HG03521 (cell line): ENCODE measurements at regions not wholly inside any gene's neighbourhood (a gene's known extent, or its start where the extent isn't known, plus 50 kb on each side); places are given as distances from the start of the nearest gene placed in this dataset.
"Not testable (repeated sequence)": the region's sequence is repeated elsewhere in the genome, so short reads cannot be mapped to it uniquely, and the experiment has no call there.

Source experiments
- ATAC-seq: cut with Tn5 transposase; IDR thresholded peaks from one replicate; pipeline ENCODE4 v1.9.1; 2021; ENCODE audit warnings: mild to moderate bottlenecking, moderate library complexity; ENCODE audit not compliant: unreplicated experiment

GRCh38 chr5:60489377-60489776 is 210.6 kb downstream of the DEPDC1B start:
- ATAC-seq: no peak

DNA sequence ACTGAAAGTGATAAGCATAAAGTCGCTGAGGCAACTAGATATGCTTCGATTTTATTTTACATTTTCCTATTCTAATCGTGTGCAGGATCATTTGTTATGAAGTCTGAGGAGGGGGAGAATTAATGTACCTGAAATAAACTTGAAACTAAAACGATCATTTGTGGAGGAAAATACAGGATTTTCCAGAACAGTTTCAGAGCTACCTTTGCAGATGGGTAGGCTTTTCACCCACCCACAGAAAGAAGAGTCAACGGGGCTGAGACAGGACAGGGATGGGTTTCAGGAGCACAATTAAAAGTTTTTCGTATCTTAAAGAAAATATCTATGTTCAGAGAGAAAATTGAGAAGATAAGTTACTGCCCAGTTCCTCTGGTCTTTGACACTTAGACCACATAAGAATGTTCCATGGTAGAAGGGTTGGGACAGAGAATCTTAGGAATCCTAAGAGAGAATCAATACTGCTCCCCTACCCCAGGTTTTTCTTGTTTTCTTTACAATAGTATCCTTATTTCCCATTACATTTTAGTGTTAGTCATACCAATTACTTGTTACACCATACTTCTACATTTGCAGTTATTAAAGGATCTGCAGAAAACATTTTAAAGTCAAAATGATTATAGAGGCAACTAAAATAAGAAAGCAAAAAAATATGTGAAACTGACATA is 211.4 kb downstream of the DEPDC1B start:
- no peak for ATAC-seq

DNA sequence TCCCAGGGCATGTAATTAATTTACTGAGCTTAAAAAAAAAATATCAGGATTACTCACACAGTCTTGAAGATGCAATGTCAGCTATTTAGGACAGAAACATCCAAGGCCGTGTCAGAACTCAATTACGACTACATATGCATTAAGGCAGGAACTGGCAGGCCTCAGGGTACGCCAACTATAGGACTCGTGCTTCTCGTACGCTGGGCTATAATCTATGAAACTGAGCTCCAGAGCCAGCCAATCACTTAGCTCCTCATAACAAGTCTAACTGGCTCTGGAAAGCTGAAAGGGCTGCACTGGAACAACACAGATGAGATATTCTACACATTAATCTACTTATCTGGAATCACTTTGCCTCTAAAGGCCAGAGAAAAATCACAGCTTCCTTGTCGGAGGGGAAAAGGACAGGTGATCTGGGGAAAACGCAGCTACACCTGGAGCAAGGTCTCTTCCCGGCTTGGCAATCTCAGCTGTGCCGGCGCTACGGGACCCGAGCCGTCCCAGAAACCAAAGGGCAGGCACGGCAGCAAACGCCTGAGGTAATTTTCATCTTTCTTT is 212.0 kb downstream of the DEPDC1B start:
- ATAC-seq: no peak

GRCh38 chr5:60487476-60487875 is 212.5 kb downstream of the DEPDC1B start:
- no peak for ATAC-seq

DNA sequence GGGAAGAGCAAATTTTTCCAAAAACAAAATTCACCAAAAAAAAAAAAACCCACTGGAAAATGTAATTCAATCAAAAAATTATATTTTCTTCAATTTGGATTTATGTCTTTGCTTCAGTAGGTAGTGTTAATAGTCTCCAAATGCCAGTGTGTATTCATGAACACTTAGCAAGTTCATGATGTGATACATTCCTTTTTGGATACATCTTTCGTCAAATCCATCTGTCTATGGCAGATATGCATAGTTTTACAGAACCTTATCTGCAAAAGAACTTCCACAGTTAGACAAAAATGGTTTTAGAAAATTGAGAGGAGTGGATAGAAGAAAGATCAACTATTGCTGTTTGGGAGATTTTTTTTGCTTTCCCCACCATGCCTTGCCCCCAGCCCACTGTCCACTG is 214.6 kb downstream of the DEPDC1B start:
- ATAC-seq: no peak

DNA sequence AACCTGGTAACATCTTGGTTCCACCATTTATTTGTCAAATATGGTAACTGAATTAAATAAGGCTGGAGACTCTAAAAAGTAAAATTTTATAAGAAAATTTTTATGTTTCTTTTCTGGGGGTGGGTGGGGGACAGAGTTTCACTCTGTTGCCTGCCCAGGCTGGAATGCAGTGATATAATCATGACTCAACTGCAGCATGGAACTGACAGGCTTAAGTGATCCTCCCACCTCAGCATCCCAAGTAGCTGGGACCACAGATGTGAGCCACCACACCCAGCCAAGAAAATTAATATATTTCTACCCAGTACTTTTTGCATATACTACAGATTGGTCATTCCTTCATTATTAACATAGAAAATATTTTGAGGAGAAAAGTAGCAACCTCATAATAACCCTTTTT is 216.9 kb downstream of the DEPDC1B start:
- no peak for ATAC-seq

DNA sequence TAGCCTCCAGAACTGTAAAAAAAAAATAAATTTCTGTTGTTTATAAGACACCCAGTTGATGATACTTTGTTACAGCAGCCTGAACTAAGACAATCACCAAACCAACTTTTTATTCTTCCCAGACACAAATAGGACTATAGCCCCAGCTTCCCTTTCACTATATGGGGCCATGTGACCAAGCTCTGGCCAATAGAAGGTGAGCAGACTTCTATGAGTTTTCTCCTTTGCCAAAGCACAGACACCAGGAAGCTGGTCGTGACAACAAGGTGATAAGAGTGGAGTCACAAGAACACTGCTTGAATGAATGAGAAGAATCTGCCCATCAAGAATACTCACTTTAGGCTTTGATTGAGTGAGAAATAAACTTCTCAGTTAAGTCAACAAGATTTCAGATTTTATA is 217.7 kb downstream of the DEPDC1B start:
- ATAC-seq: no peak

DNA sequence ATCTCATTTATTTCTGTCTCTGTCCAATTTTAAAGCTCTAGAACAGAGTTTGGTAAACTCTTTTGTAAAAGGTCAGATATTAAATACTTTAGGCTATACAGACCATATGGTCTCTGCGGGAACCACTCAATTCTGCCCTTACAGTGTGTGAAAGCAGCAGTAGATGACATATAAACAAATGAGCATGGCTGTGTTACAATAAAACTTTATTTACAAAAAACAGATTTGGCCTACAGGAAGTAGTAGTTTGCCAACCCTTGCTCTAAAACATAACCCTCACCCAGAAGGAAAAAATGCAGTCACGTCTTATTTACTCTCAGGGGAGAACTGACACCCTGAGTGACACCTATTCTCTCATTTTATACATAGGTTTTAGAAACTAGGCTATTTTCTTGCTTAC is 220.4 kb downstream of the DEPDC1B start:
- no peak for ATAC-seq

- no peak for ATAC-seq
These were observed 222.1 kb downstream of the DEPDC1B start for GRCh38 chr5:60477849-60478248.

DNA sequence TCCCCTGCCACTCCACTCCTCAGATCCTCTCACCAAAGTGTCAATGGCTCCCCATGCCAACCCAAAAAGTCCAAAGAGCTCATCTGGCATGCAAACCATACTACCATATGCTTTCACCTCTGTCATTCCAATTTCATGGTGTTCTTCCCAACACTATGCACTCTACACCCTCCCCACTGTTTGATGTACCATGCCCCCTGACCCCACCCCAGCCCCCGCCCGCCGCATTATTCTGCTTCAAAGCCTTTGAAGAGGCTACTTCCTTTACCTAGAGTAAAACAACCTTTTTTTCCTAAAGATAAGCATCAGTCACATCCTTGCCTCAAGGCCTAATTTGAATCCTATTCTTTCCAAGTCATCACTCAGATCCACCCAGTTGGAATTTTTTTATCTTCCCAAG is 226.3 kb downstream of the DEPDC1B start:
- ATAC-seq: no peak

- ATAC-seq: not testable (repeated sequence)
These were observed 226.9 kb downstream of the DEPDC1B start for GRCh38 chr5:60473027-60473426.

DNA sequence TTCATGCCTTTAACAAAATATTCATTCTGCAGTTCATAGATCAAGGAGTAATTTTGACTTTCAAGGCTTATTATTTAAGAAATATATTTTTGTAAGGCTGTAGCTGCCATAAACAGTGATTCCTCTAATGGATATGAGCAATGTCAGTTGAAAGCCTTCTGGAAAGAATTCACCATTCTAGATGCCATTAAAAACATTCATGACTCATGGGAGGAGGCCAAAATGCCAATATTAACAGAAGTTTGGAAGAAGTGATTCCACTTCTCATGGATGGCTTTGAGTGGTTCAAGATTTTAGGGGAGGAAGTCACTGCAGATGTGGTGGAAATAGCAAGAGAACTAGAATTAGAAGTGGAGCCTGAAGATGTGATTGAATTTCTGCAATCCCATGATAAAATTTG is 229.1 kb downstream of the DEPDC1B start:
- ATAC-seq: no peak

- ATAC-seq: no peak
These were observed 230.7 kb downstream of the DEPDC1B start for GRCh38 chr5:60469286-60469685.

DNA sequence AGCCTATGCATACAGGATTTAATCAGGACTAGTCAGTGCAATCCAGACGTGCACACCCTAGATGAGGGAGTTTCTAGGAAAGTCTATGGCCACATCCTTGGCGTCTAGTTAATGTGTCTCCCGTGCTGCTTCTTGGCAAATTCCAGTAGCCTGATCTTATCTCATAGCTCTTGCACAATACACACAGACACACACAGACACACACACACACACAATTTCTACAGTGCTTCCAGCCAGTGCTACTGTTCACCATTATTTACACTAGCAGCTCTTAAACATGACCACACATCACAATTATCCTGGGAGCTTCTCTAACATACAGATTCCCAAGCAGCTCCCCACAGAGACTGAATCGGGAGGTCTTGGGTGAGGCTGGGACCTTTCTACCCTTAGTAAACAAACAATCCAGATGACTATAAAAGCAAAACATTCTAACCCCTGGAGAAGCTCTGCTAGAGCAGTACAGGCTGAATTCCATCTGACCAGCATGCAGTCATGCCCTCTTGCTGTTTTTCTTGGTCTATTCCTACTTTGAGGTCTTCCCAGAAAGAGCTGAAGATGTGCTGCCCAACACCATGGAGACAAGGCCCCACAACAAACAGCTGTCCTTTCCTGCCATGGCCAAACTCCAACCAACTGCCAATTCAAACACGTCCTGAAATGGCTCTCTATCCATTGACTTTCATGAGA is 236.6 kb downstream of the DEPDC1B start:
- ATAC-seq: no peak

DNA sequence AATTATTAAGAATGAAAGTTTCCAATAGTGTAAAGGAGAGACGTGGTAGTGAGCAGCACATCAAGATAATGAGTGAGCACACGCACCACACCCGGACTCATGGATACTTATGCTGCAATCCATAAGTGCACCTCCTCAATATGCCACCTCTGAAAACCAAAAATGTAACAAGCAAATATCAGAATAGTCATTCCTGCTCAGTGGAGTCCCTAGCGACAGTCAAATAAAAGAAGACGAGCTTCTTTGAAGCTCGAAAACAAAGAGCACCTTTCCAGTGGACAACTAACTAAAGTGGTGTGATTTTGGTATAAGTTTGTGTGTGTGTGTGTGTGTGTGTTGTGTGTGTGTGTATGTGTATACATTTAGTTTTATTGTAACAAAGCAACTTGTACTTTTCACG is 241.3 kb downstream of the DEPDC1B start:
- no peak for ATAC-seq

GRCh38 chr5:60457233-60457632 is 242.7 kb downstream of the DEPDC1B start:
- no peak for ATAC-seq

DNA sequence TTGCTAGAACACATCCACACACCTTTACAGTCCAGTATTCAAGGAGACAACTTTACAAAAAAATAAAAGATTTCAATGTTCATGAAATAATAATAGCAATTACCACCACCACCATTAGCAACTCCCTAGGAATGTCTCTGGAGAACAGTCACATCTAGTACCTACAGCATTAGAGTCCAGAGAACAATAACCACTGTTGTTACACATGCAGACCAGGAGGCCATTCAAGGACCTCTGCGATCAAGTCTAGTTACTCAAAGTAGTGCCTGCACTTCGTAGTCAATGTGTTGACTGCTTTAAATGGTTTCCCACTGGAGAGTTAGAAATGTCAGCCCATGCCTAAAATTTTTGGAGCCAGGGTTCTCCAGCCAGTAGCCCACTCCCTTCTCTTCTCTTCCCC is 244.4 kb downstream of the DEPDC1B start:
- ATAC-seq: no peak

DNA sequence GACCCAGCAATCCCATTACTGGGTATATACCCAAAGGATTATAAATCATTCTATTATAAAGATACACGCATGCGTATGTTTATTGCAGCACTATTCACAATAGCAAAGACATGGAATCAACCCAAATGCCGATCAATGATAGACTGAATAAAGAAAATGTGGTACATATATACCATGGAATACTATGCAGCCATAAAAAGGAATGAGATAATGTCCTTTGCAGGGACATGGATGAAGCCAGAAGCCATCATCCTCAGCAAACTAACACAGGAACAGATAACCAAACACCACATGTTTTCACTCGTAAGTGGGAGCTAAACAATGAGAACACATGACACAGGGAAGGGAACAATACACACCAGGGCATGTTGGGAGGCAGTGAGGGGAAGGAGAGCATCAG is 245.7 kb downstream of the DEPDC1B start:
- not testable (repeated sequence) for ATAC-seq

GRCh38 chr5:60453186-60453976 is 246.6 kb downstream of the DEPDC1B start:
- ATAC-seq: no peak

DNA sequence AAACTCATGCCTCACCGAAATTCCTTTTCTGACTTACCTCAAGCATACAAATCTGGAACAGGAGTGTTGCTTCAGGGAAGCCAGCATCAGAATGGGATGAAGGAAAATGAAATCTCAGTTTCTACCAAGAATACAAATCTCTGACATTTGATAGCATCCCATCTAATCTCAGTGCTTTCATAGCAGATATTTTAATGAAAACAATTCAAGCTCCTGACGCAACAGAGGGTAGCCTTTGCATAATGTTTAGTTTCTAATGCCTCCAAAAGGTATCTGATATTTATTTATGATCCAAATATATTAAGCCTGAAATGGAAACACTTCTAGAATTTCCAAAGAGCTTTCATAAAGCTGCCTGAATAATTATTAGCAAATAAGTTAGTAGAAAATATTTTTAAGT is 251.4 kb downstream of the DEPDC1B start:
- ATAC-seq: no peak

DNA sequence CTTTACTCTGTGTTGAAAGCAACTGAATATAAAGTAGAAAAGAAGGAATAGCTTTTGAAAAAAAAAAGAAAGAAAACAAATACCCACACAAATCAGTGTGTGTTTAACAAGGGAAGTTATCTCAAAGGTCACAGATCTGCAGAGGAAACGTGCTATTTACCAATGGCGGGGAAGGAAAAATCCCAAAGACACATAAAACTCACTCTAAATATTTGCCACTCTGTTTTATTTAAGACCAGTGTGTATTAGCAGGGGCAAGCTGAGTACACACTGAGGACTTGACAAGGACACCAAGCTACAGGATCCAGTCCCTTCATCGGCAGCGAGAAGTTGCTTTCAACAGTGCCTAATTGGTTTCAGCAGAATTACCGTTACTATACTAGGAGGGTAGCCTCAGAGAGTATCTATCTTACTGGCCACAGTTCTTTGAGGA is 252.5 kb downstream of the DEPDC1B start:
- no peak for ATAC-seq

- no peak for ATAC-seq
These were observed 253.0 kb downstream of the DEPDC1B start for GRCh38 chr5:60446917-60447316.
